Erythroblast (primary cell): ENCODE measurements at regions not wholly inside any gene's neighbourhood (a gene's known extent, or its start where the extent isn't known, plus 50 kb on each side); places are given as distances from the start of the nearest gene placed in this dataset.

Experiments used
- DNase-seq, 2 experiments: peaks; one replicate each; lab custom pipeline; 2025; lab: John Stamatoyannopoulos, UW
- GATA1 ChIP-seq: IDR thresholded peaks from 2 replicates; pipeline ENCODE4 v1.6.1; 2011; ENCODE audit warnings: low read depth, mild to moderate bottlenecking, control low read depth, low read length, moderate library complexity
- POLR2A ChIP-seq: IDR thresholded peaks from 2 replicates; pipeline ENCODE4 v1.6.1; 2011; ENCODE audit warnings: mild to moderate bottlenecking, low read length

DNA sequence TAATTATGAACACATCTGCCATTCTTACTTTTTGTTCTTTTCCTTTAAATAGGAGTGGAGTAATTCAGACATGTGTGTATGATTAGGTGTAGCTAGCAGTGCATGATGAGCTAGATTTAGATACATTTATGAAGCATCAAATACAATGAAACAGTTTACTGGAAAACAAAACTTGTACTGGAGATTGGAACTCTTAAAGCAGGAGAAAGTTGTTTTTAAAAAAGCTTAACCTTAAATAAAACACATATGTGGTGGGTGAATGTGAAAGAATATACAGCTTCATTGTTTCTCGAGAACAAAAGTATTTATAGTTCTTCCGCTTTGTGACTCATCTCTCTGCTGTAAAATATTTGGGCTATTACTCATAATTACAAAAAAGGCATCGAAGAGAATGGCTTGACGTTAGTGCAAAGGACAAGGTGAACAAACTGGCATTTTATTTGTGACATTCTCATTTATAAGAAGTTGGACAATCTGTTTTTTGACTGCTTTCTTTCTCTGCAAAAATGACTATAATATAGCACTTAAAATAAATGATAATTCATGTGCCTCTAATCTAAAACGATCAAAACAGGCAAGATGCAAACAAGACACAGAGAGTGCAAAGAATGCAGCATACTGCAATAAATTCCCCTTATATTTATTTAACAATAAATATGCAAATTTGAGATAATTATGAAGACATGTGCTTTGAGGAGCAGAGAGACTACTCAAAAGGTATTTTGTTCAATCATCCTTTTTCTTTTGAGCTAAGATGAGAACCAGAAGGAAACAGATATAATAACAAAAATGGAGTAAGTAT lies 478.8 kb downstream of the CETN3 start:
- TF ChIP-seq POLR2A (no peak), GATA1 (no peak)
- DNase-seq: no peak

DNA sequence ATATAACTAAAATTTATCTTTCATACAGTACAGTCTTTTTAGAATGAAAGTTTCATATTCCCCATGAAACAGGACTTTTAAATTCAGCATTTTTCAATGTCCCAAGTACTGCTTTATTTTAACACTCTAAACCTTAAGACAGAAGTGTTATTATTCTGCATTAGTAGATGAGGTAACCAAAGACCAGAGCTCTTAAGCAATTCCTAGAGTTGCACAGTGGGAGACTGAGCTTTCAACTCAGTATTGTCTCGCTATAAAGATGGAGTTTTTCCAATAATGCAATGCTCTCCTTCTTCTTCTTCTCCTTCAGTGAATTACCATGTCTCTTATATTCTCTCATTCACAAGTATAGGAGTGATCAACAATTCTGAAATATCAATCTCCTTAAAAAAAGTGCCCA lies 479.7 kb downstream of the CETN3 start:
- DNase-seq: no peak
- TF ChIP-seq GATA1: no peak

DNA sequence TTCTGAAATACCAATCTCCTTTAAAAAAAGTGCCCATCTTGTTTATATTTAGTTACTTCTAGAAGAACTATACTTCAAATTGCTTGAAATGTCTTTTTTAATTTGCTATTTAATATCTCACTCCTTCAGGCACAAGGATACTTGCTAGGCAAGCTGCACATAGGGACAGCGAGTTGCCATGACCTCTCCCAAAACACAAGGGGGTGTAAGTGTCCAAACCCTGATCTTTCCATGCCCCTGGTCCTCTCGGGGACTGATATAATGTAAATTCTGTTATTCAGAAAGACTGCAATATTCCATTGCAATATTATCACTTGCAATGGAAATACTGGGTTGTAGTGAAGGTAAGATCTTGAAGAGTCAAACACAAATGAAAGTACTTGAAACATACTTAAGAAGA lies 480.4 kb downstream of the CETN3 start:
- TF ChIP-seq GATA1: no peak
- no peak for TF ChIP-seq POLR2A
- DNase-seq: no peak

DNA sequence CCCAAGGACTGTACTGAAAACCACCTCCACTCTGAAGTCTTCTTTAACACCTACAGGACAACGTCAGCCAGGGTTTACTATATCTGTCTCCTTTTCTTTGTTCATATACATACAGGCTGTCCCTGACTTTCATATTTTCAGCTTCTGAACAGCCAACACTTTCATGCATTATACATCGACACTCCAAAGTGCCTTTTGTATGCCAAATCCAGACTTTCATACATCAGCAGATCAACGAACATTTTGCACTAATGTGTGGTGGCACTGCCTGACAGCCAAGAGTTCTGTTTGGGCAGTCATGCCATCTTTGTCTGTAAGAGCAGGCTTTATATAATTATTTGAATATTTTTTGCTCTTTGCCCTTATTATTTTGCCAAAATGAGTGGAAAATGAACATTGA lies 487.4 kb downstream of the CETN3 start:
- DNase-seq: no peak
- no peak for TF ChIP-seq GATA1
- no peak for TF ChIP-seq POLR2A

DNA sequence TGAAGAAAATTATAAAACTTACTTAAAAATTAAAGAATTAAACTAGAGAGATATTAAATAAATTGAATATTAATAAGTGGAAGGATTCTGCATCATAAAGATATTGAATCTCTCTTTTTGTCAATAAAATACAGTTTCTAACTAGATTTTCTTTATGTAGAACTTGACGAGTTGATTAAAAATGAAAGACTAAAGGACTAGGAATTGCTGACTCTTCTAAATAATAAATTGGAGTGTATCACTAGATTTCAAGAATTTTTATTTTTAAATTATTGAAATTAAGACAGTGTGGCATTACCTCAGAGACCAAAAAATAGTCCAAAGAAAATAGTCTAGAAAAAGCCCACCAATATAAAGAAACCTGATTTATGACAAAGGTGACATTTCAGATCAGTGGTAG lies 492.4 kb downstream of the CETN3 start:
- TF ChIP-seq GATA1 (no peak), POLR2A (no peak)
- DNase-seq: no peak

DNA sequence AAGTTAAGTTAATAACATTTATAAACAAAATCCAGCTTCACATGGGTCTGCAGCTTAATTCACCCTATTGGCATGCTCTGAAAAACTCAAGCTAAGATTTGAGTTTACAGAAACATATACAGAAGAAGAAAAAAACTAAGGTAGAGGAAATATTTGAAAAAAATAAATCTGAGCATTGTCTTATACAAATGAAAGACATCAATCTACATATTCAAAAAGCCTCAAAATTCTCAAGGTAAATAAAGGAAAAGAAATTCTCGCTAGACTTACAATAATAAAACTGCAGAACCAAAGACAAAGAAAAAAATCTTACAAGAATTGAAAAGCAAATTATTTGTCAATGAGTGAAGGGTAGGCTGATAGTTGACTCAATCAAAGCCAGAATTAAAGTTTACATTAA lies 493.4 kb downstream of the CETN3 start:
- TF ChIP-seq POLR2A (no peak), GATA1 (no peak)
- DNase-seq: no peak

DNA sequence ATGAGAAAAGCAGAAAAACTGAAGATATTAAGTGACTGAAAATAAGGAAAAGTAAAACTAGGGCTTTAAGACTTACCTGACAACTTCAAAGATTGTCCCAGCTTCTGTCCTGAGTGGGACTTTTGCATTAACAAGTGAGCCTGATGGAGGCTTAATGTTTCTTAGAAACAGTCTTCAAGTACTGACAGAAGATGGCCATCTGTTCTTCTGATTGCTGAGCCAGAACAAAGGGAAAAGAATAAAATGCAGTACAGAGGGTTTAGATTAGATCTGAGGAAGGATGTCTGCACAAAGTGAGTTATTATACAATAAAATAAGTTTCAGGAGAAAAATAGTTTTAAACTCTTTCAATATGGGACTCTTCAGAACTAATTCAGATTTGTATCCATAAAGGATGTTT lies 500.7 kb downstream of the CETN3 start:
- TF ChIP-seq POLR2A (no peak), GATA1 (no peak)
- DNase-seq: no peak

DNA sequence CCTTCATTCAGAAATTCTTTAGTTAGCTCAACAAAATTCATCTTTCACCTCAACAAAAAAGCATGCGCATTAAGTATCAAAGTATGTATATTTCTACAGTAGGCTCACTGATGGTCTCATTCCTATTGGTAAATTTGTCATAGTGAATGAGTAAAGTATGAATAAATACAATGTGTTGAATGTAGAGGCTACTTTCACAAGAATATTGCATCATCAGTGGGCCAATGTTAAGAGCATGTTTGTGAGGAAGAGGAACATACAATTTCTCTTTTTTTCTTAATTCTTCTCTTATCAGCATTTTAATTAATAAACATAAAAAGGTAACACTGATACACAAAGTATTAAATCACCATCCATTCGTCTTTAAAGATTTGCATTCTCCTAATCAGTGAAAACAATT lies 505.1 kb downstream of the CETN3 start:
- TF ChIP-seq GATA1: no peak
- no peak for TF ChIP-seq POLR2A
- DNase-seq: no peak

DNA sequence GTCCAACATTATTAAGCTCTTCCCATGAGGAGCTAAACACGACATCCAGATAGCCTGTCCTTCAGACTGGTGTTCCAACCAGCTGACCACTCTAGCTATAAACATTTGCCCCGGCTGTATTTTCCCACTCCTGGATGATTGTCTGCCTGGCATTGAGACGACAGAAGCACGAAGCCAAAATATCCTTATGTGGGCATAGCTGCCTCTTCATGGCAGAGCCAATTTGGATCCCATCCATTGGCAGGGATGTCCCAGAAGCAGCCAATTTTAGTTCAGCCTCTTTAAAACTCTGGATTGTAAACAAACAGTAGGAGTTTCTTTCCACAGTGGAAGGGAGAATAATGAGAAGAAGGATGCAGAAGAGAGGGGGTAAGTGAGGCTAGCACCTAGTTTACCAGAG lies 507.6 kb downstream of the CETN3 start:
- TF ChIP-seq POLR2A: no peak
- TF ChIP-seq GATA1: no peak
- no peak for DNase-seq

DNA sequence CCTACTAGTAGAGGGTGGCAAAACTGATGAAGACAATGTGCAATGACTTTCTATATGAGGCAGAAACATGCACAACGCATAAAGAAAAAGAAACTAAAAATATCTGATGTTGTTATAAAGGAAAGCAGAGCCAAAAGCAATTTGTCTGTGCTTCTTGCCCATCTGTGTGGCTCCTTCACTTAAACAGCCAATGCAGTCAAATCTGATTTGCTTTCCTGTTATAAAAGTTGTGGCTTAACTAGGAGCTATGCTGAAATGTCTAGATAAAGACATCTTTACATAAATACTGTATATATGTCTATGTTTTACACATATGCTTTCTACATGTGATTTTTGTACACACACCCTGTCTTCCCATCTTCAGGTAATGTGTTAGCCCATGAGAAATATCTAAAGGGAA lies 508.2 kb downstream of the CETN3 start:
- TF ChIP-seq POLR2A (no peak), GATA1 (no peak)
- DNase-seq: no peak

DNA sequence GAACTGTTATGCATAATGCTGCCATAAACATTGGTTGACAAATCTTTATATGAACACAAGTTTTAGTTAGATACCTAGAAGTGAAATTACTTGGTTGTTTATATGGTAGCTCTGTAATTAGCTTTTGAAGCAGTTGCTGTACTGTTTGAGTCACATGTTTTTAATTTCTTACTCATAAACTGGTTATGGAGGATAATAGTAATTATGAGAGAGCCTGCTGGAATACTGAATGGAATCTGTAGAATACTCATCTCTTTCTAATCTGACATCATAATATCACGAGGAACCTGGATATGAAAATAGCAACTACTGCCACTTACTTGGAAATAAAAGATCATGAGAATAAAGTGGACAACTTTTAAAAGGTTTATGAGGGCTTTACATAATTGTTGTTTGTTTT lies 509.2 kb downstream of the CETN3 start:
- no peak for DNase-seq

DNA sequence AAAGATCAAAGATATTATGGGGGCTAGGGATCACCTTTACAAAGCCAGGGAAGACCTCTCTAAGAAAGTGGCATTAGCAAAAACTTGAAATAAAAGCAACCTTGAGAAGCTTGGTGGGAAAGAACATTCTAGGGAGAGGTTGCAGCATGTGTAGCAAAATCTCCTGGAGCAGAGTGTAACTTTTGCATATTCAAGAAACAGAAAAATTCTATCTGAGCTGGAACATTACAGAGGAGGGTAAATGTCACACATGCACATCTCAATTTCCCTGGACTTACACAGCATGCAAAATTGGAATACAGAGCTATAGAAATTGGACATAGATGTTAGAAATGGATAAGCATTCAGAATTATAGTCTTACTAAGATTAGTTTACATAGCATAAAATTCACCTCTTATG lies 510.0 kb downstream of the CETN3 start:
- DNase-seq: no peak
- TF ChIP-seq GATA1 (no peak), POLR2A (no peak)

More for the DNA sequence above, 509.2 kb downstream of the CETN3 start:
- TF ChIP-seq POLR2A: no peak

DNA sequence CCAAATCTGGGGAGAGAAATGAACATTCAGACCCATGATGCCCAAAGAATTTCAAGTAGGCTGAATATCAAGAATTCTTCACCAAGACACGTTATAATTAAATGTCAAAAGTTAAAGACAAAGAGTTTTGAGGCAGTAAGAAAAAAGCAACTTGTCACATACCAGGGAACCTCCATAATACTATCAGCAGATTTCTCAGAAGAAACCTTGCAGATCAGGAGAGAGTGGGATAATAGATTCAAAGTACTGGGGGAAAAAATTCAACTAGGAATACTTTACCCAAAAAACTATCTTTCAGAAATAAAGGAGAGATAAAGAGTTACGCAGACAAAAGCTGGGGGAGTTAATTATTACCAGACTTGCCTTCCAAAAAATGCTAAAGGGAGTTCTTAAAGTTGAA lies 516.0 kb downstream of the CETN3 start:
- TF ChIP-seq GATA1: no peak
- no peak for TF ChIP-seq POLR2A
- no peak for DNase-seq

DNA sequence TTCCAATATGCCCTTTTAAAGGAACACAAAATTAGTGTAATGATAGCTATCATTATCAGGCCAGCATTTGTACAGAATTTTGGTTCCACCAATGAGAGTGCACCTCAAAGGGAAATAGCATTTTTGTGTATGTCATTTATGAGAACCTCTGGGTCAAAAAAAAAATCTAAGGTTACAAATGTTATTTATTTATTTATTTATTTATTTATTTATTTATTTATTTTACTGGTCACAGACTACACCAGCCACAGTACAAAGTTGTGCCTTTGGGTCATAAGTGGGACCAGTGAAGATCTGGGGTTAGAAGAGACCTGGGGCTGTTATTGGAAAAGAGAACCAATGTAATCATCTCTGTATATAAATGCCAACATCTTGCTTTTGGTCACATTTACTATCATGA lies 523.9 kb downstream of the CETN3 start:
- no peak for DNase-seq

DNA sequence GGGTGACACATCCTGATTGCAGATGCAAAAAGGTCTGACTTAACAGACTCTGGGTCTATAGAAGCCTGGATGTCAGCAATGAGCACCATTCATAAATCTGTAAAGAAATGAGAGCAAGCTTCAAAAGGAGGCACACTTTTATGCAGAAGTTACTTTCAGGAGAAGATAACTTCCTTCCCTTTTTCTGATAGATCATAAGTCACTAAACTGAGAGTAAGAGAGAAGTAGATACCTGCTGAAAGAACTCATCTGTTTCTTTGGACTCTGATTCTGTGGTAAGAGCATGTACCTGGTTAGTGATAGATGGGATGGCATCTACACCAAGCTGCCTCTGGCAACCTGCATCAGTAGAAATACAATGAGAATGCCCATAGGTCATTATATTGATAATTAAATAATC lies 525.6 kb downstream of the CETN3 start:
- TF ChIP-seq POLR2A (no peak), GATA1 (no peak)
- no peak for DNase-seq

More for the DNA sequence above, 523.9 kb downstream of the CETN3 start:
- TF ChIP-seq POLR2A (no peak), GATA1 (no peak)
